Fibroblast of skin of right quadriceps (primary cell): ENCODE measurements at regions not wholly inside any gene's neighbourhood (a gene's known extent, or its start where the extent isn't known, plus 50 kb on each side); places are given as distances from the start of the nearest gene placed in this dataset.
A peak's percentile ranks its signal among the peaks of the same experiment; 100 is the strongest.

ENCODE experiments used
- DNase-seq: peaks from one replicate; pipeline ENCODE4 v3.0.0-alpha.2; 2013

- DNase-seq: no peak
These were observed 301.3 kb downstream of the FBXW7 start for GRCh38 chr4:152234571-152234970.

DNA sequence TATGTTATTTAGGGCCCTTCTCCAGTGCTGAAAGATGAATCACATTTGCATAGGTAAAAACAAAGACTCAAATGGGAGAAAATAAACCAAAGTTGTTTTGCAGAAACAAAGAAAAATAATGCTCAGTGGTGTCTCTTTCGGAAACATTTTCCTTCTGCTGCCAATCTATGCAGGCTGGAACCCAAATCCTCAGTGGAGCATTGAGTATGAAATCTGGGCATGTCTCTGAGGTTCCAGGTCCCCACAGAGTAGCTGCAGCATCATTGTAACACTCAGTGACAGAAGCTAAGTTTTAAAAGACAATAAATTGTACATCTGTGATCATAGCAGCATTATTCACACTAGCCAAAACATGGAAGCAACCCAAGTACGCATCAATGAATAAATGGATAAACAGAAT is 303.6 kb downstream of the FBXW7 start:
- DNase-seq: no peak

GRCh38 chr4:152229782-152230289 is 306.1 kb downstream of the FBXW7 start:
- DNase-seq: no peak

DNA sequence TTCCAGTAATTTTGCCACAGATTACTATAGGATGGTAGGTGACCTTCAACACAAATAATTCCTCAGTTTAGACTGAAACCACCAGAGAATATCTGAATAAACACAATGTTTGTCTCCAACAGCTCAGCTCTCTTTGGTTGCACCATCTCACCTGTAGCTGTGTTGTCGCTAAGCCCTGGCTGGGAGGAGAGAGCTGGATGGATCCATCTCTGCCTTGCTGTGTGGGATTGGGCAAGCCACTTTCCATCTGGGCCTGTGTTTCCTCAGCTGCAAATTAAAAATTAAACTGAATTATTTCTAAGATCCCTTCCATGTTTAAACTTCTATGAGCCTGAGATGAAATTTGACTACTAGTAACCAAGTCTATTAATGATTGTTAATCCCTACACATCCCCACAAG is 310.2 kb downstream of the FBXW7 start:
- no peak for DNase-seq

DNA sequence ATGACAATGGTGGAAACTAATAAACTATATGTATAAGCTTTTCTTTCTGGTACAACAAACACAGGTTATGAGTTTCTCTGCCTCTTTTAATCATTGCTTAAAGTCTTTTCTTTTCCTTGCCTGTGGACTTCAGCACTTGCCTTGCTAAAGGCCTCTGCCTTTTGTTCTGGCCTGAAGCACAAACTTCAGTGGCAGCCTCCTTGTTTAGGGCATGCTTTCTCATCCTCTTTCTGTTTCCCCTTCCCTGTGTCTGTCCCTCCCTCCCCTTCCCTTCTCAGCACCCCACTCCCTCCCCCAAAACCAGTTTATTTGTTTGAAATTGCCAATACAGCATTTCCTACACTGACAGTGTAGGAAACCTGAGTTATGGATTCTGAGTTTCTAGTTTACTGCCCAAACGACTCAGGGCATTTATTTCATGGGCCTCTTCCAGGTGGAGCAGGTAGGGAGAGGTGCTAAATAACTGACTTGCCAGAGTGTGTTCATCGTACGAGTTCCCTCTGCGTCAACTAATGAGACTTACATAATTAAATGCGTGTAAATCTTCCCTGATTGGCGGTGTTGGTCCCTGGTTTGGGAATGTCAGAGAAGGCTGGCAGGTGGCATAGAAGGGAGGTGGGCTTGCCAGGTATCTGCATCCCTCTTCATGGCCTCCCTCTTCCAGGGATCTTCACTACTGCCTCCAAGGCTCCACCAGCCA is 311.0 kb downstream of the FBXW7 start:
- no peak for DNase-seq

GRCh38 chr4:152224223-152224622 is 311.7 kb downstream of the FBXW7 start:
- DNase-seq: no peak

DNA sequence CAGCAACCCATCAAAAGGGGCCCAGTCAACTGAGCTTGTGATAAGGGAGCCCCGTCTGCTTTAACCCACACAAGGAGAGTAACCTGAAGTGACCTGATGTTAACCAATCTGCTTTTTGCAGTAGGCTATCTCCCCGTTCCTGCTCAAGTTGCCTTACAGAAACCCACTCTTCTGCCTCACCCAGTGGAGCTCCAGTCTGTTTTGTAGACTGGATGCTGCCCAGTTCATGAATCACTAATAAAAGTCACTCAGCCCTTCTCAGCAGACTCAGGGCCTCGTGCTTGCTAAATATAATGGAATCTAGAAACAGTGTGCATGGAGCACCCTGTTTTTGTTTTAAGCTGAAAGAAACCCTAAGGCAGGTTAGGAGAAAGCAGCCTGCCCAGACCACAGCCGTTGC is 312.3 kb downstream of the FBXW7 start:
- no peak for DNase-seq

- no peak for DNase-seq
These were observed 313.9 kb downstream of the FBXW7 start for GRCh38 chr4:152221816-152222516.

DNA sequence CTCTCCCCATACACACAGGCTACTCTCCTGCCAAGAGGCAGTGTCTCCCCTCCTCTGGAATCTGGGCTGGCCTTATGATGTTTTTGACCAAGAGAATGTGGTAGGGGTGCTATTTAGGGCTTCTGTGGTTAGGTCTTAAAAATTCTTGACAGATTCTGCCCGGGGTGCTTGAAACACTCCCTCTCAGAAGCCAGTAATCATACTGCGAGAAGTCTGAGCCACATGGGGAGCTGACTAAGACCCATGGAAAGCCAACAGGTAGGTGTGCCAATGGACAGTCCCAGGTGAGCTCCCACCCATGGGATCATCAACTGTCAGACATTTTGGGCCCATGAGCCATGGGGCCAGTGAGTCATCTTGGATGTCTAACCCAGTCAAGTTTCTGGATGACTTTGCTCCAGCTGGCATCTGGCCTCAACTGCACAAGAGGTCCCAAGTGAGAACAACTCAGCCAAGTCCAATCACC is 315.7 kb downstream of the FBXW7 start:
- peak; percentile 18 for DNase-seq

DNA sequence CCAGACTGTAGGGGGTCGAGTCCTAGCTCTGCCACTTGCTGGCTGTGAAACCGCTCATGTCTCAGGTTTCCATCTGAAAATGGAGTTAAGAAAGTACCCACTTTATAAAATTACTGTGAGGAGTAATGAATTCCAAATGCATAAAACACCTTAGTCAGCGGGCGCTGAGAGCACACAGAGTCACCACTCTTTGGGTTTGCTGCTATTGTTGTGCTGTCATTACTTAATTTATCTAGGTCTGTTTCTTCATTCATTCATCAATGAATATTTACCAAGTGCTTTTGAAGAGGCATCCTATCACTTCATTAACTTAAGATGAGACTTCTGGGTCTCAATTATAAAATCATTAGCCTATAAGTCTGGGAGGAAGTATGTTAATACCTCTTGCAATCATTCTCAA is 317.3 kb downstream of the FBXW7 start:
- DNase-seq: no peak

DNA sequence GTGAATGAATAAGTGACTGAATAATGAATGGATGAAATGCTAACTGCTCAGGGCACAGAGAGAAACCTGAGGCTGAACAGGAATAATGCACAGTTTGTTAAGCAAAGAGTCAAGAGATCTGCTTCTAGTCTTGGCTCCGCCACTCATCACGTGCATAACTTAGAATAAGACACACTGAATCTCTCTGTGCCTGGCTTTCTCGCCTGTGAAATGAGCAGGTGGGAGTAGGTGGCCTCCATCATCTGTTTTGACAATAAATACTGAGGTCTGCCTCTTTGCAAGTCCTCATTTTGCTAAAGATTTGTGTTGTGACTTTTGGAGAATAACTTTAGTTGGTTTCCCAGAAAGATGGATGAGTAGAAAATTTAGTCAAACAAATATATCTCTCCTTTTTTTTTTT is 318.0 kb downstream of the FBXW7 start:
- no peak for DNase-seq

GRCh38 chr4:152211936-152212653 is 323.8 kb downstream of the FBXW7 start:
- DNase-seq: no peak

DNA sequence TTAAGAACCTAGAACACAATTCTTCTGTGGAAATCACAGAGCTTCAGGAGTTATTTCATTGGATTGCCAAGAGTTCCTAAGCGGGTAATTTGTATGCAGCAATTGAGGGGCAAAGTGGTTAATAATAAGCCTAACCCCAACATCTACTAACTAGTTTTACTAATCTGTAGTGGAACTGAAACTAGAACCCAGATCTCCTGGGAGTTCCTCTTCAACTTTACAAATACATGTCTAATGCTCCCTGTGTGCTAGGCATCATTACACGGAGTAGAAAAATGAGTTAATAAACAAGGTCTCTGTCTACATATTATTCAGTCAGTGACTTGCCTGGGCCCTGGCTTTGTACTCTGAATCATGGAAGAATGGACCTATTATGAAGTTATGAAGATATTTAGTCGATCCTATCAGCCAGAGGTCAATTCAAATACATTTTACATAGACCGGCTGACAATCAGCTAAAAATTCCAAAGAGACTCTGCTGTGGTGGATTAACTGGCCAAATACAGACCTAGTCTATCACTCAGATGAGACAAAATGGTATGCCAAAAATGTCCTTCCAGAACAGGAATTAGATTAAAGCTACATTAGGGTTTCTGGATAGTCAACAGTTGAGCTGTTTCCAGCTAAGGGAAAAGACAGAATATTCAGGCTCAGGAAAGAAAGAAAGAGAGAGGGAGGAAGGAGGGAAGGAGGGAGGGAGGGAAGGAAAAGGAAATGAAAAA is 326.0 kb downstream of the FBXW7 start:
- DNase-seq: no peak

- no peak for DNase-seq
These were observed 328.5 kb downstream of the FBXW7 start for GRCh38 chr4:152207378-152207720.

GRCh38 chr4:152206646-152207377 is 329.1 kb downstream of the FBXW7 start:
- DNase-seq: no peak

DNA sequence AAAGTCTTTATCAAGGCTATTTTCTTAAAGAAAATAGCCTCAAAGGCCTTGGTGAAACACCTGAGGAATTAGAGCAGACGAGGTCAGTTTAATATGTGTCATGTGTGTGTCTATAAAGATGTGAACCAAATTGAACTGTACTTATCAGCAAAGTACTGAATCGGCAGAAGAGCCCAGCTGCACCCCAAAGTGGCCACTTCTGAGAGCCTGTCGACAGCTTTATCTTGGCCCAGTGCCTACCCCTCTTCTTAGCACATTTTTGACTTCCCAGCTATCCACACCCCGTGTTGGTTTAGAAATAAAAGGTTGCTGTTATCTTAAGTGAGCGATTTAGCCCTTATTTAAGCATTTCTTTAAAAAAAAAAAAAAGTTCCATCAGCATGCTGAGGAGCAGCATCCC is 329.7 kb downstream of the FBXW7 start:
- no peak for DNase-seq

- DNase-seq: no peak
These were observed 333.5 kb downstream of the FBXW7 start for GRCh38 chr4:152202415-152202814.

DNA sequence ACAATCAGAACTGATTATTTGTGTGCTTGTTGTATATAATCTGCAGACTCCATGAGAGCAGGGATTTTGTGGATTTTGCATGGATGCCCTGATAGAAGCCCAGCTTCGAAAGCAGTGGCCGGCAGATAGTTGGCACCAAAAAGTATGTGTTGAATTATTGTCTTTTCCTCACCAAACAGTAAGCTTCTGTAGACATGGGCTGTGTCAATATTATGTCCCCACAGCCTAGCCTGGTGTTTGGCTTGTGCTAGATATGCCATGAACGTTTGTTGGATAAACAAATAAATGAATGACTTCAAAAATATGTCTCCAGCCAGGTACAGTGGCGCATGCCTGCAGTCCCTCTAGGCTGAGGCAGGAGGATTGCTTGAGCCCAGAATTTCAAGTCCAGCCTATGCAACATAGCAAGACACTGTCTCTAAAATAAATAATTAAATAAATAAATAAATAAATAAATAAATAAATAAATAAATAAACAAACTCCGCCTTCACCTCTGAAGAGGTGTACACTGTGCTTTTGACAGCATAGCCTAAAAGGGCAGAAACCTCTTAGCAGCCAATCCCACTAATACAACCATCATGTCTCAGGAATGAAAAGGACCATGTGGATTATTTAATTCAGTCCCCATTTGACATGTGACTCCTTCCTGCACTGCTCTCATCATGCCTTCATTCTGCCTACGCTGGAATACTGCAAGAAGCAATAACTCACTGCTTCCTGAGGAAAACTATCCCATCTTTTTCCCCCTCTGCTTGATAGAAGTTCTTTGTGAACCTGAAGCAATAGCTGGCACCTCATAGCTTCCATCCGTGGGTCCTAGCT is 335.2 kb downstream of the FBXW7 start:
- DNase-seq: no peak

DNA sequence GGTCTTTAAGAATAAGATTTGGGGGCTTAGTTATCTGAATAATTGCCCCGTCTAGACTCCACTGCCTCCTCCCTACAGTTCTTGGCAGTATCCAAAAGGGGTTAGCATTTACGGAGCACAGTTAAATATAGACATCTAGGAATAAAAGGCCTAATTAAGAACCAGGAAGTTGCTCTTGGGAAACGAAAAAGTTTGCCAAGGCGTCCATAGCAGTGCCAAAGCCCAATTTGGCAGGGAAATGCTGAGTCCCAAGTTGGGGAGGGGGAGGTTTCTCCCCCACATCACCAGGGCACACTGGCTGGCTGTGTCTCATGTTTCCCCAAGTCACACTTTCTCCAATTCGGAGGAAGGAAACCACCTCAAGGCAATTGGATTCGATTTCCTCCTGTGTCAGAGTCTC is 338.7 kb downstream of the FBXW7 start:
- DNase-seq: no peak

DNA sequence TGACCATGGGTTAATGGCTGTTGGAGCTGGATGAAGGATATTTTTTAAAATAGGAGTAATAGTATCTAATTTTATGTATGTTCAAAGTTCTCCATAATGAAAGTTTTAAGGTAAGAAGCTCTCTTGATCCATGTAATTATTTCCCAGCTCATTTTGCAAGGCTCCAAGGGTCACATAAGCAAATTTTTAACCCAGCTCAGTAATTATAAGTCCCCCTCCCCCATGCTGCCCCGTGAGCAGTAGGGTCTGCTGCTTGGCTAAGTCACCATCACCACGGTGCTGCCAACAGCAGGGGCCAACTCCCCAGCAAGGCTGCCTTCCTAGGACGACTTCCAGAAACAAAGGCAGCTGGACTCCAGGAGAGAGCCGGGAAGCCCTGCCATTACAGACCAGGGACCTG is 340.0 kb downstream of the FBXW7 start:
- no peak for DNase-seq

DNA sequence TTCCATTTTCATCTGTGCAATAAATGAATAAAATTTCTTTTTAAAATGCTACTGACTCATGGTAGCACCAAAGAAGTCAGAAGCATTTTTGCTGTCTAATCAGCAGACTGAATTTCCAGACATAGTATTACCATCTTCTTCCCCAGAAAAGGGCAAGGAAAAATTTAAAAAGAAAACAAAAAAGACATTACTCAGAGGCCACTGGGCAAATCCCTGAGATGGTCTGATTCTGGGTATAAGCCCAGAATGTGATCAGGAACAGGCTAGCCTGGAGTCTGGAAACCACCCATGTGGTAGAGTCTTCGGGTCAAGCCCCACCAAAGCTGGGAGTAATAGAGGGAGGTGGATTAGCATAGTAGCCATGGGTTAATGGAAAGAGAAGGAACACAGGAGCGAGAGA is 342.8 kb downstream of the FBXW7 start:
- no peak for DNase-seq

GRCh38 chr4:152190907-152191306 is 345.0 kb downstream of the FBXW7 start:
- DNase-seq: no peak
